ENCODE measurements at regions not wholly inside any gene's neighbourhood (a gene's known extent, or its start where the extent isn't known, plus 50 kb on each side); places are given as distances from the start of the nearest gene placed in this dataset.
A peak's percentile ranks its signal among the peaks of the same experiment; 100 is the strongest.
"Not testable (repeated sequence)": the region's sequence is repeated elsewhere in the genome, so short reads cannot be mapped to it uniquely, and the experiment has no call there.

- DNase-seq (ENCODE audit: low read depth), result no peak
Observed at GRCh38 chr11:71383461-71383860, 64.7 kb downstream of the DHCR7 start.

- no peak for DNase-seq (ENCODE audit: low read depth)
Observed at GRCh38 chr11:71381781-71382505, 66.2 kb downstream of the DHCR7 start.

- no peak for DNase-seq (ENCODE audit: low read depth)
Observed at GRCh38 chr11:71379701-71380100, 68.5 kb downstream of the DHCR7 start.

GRCh38 chr11:71373791-71374454, 74.3 kb downstream of the DHCR7 start:
- no peak for DNase-seq (ENCODE audit: low read depth)

- peak; percentile 16 for DNase-seq (ENCODE audit: low read depth)
Observed at GRCh38 chr11:71372693-71373657, 75.2 kb downstream of the DHCR7 start.

- no peak for DNase-seq (ENCODE audit: low read depth)
Observed at GRCh38 chr11:71371674-71372069, 76.5 kb downstream of the DHCR7 start.

- DNase-seq (ENCODE audit: low read depth), result no peak
Observed at GRCh38 chr11:71370895-71371673, 77.1 kb downstream of the DHCR7 start.

- no peak for DNase-seq (ENCODE audit: low read depth)
Observed at GRCh38 chr11:71370020-71370747, 78.0 kb downstream of the DHCR7 start.

- no peak for DNase-seq (ENCODE audit: low read depth)
Observed at GRCh38 chr11:71369411-71369810, 78.8 kb downstream of the DHCR7 start.

GRCh38 chr11:71368966-71369365, 79.2 kb downstream of the DHCR7 start:
- no peak for DNase-seq (ENCODE audit: low read depth)

- no peak for DNase-seq (ENCODE audit: low read depth)
Observed at GRCh38 chr11:71367756-71368155, 80.4 kb downstream of the DHCR7 start.

GRCh38 chr11:71367276-71367675, 80.9 kb downstream of the DHCR7 start:
- not testable (repeated sequence) for DNase-seq (ENCODE audit: low read depth)

GRCh38 chr11:71366076-71366475, 82.1 kb downstream of the DHCR7 start:
- no peak for DNase-seq (ENCODE audit: low read depth)

GRCh38 chr11:71365626-71366025, 82.6 kb downstream of the DHCR7 start:
- DNase-seq (ENCODE audit: low read depth), result no peak

- no peak for DNase-seq (ENCODE audit: low read depth)
Observed at GRCh38 chr11:71364806-71365205, 83.4 kb downstream of the DHCR7 start.

- no peak for DNase-seq (ENCODE audit: low read depth)
Observed at GRCh38 chr11:71364176-71364671, 84.0 kb downstream of the DHCR7 start.

GRCh38 chr11:71363721-71364120, 84.5 kb downstream of the DHCR7 start:
- no peak for DNase-seq (ENCODE audit: low read depth)

GRCh38 chr11:71358963-71359567, 89.1 kb downstream of the DHCR7 start:
- no peak for DNase-seq (ENCODE audit: low read depth)

GRCh38 chr11:71358122-71358728, 90.0 kb downstream of the DHCR7 start:
- DNase-seq (ENCODE audit: low read depth), result no peak

- no peak for DNase-seq (ENCODE audit: low read depth)
Observed at GRCh38 chr11:71357414-71357813, 90.8 kb downstream of the DHCR7 start.

Data from fibroblast of the conjunctiva (primary cell).